ENCODE measurements at regions not wholly inside any gene's neighbourhood (a gene's known extent, or its start where the extent isn't known, plus 50 kb on each side); places are given as distances from the start of the nearest gene placed in this dataset.

DNA sequence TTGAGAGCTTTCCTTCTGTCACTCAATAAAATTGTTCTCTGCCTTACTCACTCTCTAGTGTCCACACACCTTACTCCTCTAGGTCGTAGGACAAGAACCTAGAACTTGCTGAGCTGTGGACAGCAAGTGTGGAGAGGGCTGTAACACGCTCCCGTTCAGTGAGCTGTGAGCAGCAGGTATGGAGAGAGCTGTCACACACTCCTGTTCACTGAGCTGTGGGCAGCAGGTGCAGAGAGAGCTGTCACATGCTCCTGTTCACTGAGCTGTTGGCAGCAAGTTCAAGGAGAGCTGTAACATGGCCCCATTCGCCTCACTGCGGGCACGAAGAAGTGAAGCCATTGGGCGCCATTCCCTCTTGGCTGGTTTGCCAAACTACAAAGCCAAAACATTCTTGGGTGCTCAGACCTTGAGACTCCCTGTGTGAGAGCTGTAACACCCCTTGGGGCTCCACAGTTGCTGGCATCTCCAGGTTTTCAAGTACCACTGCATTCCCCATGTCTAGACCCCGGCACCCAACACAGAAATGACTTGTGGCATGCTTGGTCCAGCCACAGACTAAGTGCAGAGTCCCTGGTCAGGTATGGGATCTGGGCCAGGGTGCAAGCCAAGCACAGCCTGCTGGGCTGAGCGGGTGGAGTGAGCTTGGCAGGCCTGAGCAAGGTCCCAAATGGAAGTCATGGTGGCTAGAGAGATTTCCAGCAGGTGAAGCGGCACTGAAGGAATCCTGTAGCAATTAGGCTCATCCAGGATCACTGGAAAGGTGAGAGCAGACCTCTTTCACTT lies 608.0 kb upstream of the CDH8 start:
- TF ChIP-seq, protein P1, sequence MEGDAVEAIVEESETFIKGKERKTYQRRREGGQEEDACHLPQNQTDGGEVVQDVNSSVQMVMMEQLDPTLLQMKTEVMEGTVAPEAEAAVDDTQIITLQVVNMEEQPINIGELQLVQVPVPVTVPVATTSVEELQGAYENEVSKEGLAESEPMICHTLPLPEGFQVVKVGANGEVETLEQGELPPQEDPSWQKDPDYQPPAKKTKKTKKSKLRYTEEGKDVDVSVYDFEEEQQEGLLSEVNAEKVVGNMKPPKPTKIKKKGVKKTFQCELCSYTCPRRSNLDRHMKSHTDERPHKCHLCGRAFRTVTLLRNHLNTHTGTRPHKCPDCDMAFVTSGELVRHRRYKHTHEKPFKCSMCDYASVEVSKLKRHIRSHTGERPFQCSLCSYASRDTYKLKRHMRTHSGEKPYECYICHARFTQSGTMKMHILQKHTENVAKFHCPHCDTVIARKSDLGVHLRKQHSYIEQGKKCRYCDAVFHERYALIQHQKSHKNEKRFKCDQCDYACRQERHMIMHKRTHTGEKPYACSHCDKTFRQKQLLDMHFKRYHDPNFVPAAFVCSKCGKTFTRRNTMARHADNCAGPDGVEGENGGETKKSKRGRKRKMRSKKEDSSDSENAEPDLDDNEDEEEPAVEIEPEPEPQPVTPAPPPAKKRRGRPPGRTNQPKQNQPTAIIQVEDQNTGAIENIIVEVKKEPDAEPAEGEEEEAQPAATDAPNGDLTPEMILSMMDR (IDR thresholded peaks at IDR 0.05; ENCODE audit: low read depth, low read length, poor library complexity, severe bottlenecking): no peak
- no peak for TF ChIP-seq EZH2phosphoT487 (IDR thresholded peaks at IDR 0.05; ENCODE audit: borderline replicate concordance, low read length)

All from DOHH2 (cell line).